ENCODE measurements at regions not wholly inside any gene's neighbourhood (a gene's known extent, or its start where the extent isn't known, plus 50 kb on each side); places are given as distances from the start of the nearest gene placed in this dataset.

DNA sequence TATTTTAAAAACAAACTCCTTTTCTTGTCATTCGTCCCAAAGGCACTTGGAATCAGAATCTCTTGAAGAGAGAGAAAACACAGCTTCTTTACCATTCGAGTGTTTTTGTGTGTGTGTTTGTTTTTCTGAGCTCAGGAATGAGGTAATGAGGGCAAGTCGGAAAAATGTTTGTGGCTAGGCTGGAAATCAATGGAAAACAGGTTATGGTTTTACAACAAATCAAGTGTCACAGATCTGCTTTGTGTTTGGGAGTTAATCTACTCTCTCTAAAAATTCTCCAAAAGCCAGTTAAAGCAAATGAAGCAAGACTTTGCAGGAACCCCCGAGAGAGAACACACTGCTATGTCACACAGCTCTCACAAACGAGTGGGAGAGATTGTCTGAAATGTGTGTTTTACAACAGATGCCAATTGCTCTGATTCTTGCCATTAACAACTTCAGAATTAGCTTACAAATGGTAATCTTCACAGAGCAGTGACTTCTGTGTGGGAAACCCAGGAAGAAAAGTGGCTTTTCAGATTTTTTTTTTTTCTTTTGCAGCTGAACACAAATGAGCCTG, 264.1 kb downstream of the CBLL2 start:
- H3K36me3 Mint-ChIP-seq: no peaks in the 10 kb centered on the region
- TF ChIP-seq, protein P1, sequence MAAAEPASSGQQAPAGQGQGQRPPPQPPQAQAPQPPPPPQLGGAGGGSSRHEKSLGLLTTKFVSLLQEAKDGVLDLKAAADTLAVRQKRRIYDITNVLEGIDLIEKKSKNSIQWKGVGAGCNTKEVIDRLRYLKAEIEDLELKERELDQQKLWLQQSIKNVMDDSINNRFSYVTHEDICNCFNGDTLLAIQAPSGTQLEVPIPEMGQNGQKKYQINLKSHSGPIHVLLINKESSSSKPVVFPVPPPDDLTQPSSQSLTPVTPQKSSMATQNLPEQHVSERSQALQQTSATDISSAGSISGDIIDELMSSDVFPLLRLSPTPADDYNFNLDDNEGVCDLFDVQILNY (CRISPR knock-in tag; IDR thresholded peaks at IDR 0.05): no peak
- TF ChIP-seq RELA (CRISPR knock-in tag; IDR thresholded peaks at IDR 0.05; ENCODE audit: borderline replicate concordance) (no peak), ZNF317 (CRISPR knock-in tag; IDR thresholded peaks at IDR 0.05; ENCODE audit: borderline replicate concordance, low read depth) (no peak), MYBL2 (CRISPR knock-in tag; IDR thresholded peaks at IDR 0.05) (no peak), ZNF263 (CRISPR knock-in tag; IDR thresholded peaks at IDR 0.05; ENCODE audit: low read depth) (no peak), ZNF671 (CRISPR knock-in tag; IDR thresholded peaks at IDR 0.05) (no peak), ZNF396 (CRISPR knock-in tag; IDR thresholded peaks at IDR 0.05; ENCODE audit: borderline replicate concordance) (no peak), GABPB1 (CRISPR knock-in tag; IDR thresholded peaks at IDR 0.05) (no peak), NFE2L1 (CRISPR knock-in tag; IDR thresholded peaks at IDR 0.05) (no peak), SOX15 (CRISPR knock-in tag; IDR thresholded peaks at IDR 0.05) (no peak), PRRX2 (CRISPR knock-in tag; IDR thresholded peaks at IDR 0.05) (no peak), TCF7 (CRISPR knock-in tag; IDR thresholded peaks at IDR 0.05; ENCODE audit: low read depth) (no peak)
- TF ChIP-seq, protein P2, sequence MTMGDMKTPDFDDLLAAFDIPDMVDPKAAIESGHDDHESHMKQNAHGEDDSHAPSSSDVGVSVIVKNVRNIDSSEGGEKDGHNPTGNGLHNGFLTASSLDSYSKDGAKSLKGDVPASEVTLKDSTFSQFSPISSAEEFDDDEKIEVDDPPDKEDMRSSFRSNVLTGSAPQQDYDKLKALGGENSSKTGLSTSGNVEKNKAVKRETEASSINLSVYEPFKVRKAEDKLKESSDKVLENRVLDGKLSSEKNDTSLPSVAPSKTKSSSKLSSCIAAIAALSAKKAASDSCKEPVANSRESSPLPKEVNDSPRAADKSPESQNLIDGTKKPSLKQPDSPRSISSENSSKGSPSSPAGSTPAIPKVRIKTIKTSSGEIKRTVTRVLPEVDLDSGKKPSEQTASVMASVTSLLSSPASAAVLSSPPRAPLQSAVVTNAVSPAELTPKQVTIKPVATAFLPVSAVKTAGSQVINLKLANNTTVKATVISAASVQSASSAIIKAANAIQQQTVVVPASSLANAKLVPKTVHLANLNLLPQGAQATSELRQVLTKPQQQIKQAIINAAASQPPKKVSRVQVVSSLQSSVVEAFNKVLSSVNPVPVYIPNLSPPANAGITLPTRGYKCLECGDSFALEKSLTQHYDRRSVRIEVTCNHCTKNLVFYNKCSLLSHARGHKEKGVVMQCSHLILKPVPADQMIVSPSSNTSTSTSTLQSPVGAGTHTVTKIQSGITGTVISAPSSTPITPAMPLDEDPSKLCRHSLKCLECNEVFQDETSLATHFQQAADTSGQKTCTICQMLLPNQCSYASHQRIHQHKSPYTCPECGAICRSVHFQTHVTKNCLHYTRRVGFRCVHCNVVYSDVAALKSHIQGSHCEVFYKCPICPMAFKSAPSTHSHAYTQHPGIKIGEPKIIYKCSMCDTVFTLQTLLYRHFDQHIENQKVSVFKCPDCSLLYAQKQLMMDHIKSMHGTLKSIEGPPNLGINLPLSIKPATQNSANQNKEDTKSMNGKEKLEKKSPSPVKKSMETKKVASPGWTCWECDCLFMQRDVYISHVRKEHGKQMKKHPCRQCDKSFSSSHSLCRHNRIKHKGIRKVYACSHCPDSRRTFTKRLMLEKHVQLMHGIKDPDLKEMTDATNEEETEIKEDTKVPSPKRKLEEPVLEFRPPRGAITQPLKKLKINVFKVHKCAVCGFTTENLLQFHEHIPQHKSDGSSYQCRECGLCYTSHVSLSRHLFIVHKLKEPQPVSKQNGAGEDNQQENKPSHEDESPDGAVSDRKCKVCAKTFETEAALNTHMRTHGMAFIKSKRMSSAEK (CRISPR knock-in tag; IDR thresholded peaks at IDR 0.05; ENCODE audit: borderline replicate concordance): no peak
- TF ChIP-seq, protein P3, sequence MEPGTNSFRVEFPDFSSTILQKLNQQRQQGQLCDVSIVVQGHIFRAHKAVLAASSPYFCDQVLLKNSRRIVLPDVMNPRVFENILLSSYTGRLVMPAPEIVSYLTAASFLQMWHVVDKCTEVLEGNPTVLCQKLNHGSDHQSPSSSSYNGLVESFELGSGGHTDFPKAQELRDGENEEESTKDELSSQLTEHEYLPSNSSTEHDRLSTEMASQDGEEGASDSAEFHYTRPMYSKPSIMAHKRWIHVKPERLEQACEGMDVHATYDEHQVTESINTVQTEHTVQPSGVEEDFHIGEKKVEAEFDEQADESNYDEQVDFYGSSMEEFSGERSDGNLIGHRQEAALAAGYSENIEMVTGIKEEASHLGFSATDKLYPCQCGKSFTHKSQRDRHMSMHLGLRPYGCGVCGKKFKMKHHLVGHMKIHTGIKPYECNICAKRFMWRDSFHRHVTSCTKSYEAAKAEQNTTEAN (CRISPR knock-in tag; IDR thresholded peaks at IDR 0.05): no peak
- TF ChIP-seq, protein P4, sequence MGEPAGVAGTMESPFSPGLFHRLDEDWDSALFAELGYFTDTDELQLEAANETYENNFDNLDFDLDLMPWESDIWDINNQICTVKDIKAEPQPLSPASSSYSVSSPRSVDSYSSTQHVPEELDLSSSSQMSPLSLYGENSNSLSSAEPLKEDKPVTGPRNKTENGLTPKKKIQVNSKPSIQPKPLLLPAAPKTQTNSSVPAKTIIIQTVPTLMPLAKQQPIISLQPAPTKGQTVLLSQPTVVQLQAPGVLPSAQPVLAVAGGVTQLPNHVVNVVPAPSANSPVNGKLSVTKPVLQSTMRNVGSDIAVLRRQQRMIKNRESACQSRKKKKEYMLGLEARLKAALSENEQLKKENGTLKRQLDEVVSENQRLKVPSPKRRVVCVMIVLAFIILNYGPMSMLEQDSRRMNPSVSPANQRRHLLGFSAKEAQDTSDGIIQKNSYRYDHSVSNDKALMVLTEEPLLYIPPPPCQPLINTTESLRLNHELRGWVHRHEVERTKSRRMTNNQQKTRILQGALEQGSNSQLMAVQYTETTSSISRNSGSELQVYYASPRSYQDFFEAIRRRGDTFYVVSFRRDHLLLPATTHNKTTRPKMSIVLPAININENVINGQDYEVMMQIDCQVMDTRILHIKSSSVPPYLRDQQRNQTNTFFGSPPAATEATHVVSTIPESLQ (CRISPR knock-in tag; IDR thresholded peaks at IDR 0.05): no peak
- TF ChIP-seq, protein P5, sequence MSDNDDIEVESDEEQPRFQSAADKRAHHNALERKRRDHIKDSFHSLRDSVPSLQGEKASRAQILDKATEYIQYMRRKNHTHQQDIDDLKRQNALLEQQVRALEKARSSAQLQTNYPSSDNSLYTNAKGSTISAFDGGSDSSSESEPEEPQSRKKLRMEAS (CRISPR knock-in tag; IDR thresholded peaks at IDR 0.05): no peak
- TF ChIP-seq, protein P6, sequence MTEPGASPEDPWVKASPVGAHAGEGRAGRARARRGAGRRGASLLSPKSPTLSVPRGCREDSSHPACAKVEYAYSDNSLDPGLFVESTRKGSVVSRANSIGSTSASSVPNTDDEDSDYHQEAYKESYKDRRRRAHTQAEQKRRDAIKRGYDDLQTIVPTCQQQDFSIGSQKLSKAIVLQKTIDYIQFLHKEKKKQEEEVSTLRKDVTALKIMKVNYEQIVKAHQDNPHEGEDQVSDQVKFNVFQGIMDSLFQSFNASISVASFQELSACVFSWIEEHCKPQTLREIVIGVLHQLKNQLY (CRISPR knock-in tag; IDR thresholded peaks at IDR 0.05): no peak
- TF ChIP-seq, protein P7, sequence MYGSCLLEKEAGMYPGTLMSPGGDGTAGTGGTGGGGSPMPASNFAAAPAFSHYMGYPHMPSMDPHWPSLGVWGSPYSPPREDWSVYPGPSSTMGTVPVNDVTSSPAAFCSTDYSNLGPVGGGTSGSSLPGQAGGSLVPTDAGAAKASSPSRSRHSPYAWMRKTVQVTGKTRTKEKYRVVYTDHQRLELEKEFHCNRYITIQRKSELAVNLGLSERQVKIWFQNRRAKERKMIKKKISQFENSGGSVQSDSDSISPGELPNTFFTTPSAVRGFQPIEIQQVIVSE (CRISPR knock-in tag; IDR thresholded peaks at IDR 0.05; ENCODE audit: borderline replicate concordance): no peak
- TF ChIP-seq, protein P8, sequence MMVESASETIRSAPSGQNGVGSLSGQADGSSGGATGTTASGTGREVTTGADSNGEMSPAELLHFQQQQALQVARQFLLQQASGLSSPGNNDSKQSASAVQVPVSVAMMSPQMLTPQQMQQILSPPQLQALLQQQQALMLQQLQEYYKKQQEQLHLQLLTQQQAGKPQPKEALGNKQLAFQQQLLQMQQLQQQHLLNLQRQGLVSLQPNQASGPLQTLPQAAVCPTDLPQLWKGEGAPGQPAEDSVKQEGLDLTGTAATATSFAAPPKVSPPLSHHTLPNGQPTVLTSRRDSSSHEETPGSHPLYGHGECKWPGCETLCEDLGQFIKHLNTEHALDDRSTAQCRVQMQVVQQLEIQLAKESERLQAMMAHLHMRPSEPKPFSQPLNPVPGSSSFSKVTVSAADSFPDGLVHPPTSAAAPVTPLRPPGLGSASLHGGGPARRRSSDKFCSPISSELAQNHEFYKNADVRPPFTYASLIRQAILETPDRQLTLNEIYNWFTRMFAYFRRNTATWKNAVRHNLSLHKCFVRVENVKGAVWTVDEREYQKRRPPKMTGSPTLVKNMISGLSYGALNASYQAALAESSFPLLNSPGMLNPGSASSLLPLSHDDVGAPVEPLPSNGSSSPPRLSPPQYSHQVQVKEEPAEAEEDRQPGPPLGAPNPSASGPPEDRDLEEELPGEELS (CRISPR knock-in tag; IDR thresholded peaks at IDR 0.05): no peak
- no peak overlapping the region for H3K4me3 Mint-ChIP-seq
- no peaks in the 10 kb centered on the region; the same call in 1 of the 2 replicates for H3K27me3 Mint-ChIP-seq (ENCODE audit: low read depth)
- peak overlapping the region; percentile 16; the same call in 1 of the 2 replicates for H3K27ac Mint-ChIP-seq
- no peak for DNase-seq (ENCODE audit: low spot score)
- peaks cover 16% of the 10 kb centered on the region for H3K4me1 Mint-ChIP-seq
- ChIA-PET POLR2A (no interaction called here), CTCF (no interaction called here)
- H3K9me3 Mint-ChIP-seq: no peaks in the 10 kb centered on the region
- no peak for ATAC-seq

Measured in WTC11 (cell line).